IMR-90 (cell line): ENCODE measurements at regions not wholly inside any gene's neighbourhood (a gene's known extent, or its start where the extent isn't known, plus 50 kb on each side); places are given as distances from the start of the nearest gene placed in this dataset.

Source experiments
- ATAC-seq: fragments of 200-7000 bp; cut with Tn5 transposase; 2 replicates; pipeline ENCODE4 v1.9.1; 2020; ENCODE audit warnings: low read depth, mild to moderate bottlenecking, moderate library complexity
- BruUV-seq: library from RNA; stranded (reverse); fragments of 400-500 nt; replicated peaks from 2 replicates; lab custom pipeline; 2021; lab: Mats Ljungman, UMichigan
- CTCF ChIA-PET: fragments of 300-600 bp; formaldehyde crosslinking; extraction: SDS; loops from one replicate; lab custom pipeline; 2021; ENCODE audit warnings: antibody characterized with exemption; lab: Yijun Ruan, JAX
- POLR2A ChIA-PET: fragments of 300-600 bp; sonication (Branson Sonifier 250); formaldehyde crosslinking; loops from one replicate; lab custom pipeline; 2022; ENCODE audit warnings: antibody characterized with exemption; ENCODE audit not compliant: unreplicated experiment; lab: Charles Lee
- DNase-seq: peaks from one replicate; pipeline ENCODE4 v3.0.0; 2013
- H2AFZ ChIP-seq: replicated peaks from 2 replicates; pipeline ENCODE3; 2013; ENCODE audit warnings: low read length, mild to moderate bottlenecking; ENCODE audit not compliant: poor library complexity
- H2AK5ac ChIP-seq: 2 replicates; pipeline ENCODE4 v1.6.1; 2013; ENCODE audit warnings: low read depth, low read length, inconsistent platforms
- H2AK9ac ChIP-seq: replicated peaks from 2 replicates; pipeline ENCODE3; 2013; ENCODE audit warnings: mild to moderate bottlenecking, low read depth, low read length, moderate library complexity; ENCODE audit not compliant: poor library complexity
- H2BK120ac ChIP-seq: 2 replicates; pipeline ENCODE4 v1.6.1; 2013; ENCODE audit warnings: low read depth, low read length, inconsistent platforms
- H2BK15ac ChIP-seq: 3 replicates; pipeline ENCODE4 v1.6.1; 2013; ENCODE audit warnings: low read depth, low read length, inconsistent platforms
- H2BK20ac ChIP-seq: 2 replicates; pipeline ENCODE4 v1.6.1; 2013; ENCODE audit warnings: low read depth, mild to moderate bottlenecking, inconsistent platforms, low read length, moderate library complexity
- H2BK5ac ChIP-seq: 2 replicates; pipeline ENCODE4 v1.6.1; 2013; ENCODE audit warnings: mild to moderate bottlenecking, low read depth, low read length, inconsistent platforms; ENCODE audit not compliant: poor library complexity, severe bottlenecking
- H3K14ac ChIP-seq: replicated peaks from 2 replicates; pipeline ENCODE4 v1.6.1; 2013; ENCODE audit warnings: low read depth, low read length, inconsistent platforms
- H3K18ac ChIP-seq: 2 replicates; pipeline ENCODE4 v1.6.1; 2013; ENCODE audit warnings: low read depth, low read length, control low read depth
- H3K23ac ChIP-seq: 2 replicates; pipeline ENCODE4 v1.6.1; 2013; ENCODE audit warnings: low read depth, low read length, inconsistent platforms
- H3K27ac ChIP-seq: 2 replicates; pipeline ENCODE4 v1.5.1; 2013; ENCODE audit warnings: mild to moderate bottlenecking, control low read depth, low read length; ENCODE audit not compliant: insufficient read depth
- H3K27me3 ChIP-seq: 2 replicates; pipeline ENCODE4 v1.6.1; 2013; ENCODE audit warnings: low read length; ENCODE audit not compliant: control insufficient read depth, insufficient read depth
- H3K36me3 ChIP-seq: 2 replicates; pipeline ENCODE4 v1.6.1; 2013; ENCODE audit warnings: low read length, mixed read lengths; ENCODE audit not compliant: control insufficient read depth, insufficient read depth
- H3K4ac ChIP-seq: 2 replicates; pipeline ENCODE4 v1.6.1; 2013; ENCODE audit warnings: low read depth, low read length, inconsistent platforms
- H3K4me1 ChIP-seq: 2 replicates; pipeline ENCODE4 v1.6.1; 2013; ENCODE audit warnings: low read length, mixed read lengths; ENCODE audit not compliant: control insufficient read depth, insufficient read depth
- H3K4me2 ChIP-seq: 2 replicates; pipeline ENCODE4 v1.6.1; 2013; ENCODE audit warnings: low read depth, mild to moderate bottlenecking, control low read depth, low read length, moderate library complexity
- H3K4me3 ChIP-seq: 2 replicates; pipeline ENCODE4 v1.5.1; 2013; ENCODE audit warnings: low read depth, mild to moderate bottlenecking, control low read depth, low read length, moderate library complexity; ENCODE audit not compliant: insufficient read depth
- H3K56ac ChIP-seq: 2 replicates; pipeline ENCODE4 v1.6.1; 2013; ENCODE audit warnings: low read length, inconsistent platforms; ENCODE audit not compliant: insufficient read depth; ENCODE audit errors: extremely low read depth
- H3K79me1 ChIP-seq, 2 experiments: 2 replicates each; pipeline ENCODE4 v1.6.1; 2013; ENCODE audit warnings: low read length in 2 of 2, inconsistent platforms in 1 of 2, low read depth in 1 of 2
- H3K9ac ChIP-seq: 2 replicates; pipeline ENCODE4 v1.6.1; 2013; ENCODE audit warnings: low read depth, low read length, control low read depth
- H3K9me1 ChIP-seq: 2 replicates; pipeline ENCODE4 v1.6.1; 2013; ENCODE audit warnings: low read length, inconsistent platforms; ENCODE audit not compliant: insufficient read depth
- H3K9me3 ChIP-seq: 2 replicates; pipeline ENCODE4 v1.6.1; 2013; ENCODE audit warnings: low read length; ENCODE audit not compliant: control insufficient read depth, insufficient read depth
- H4K20me1 ChIP-seq: 2 replicates; pipeline ENCODE4 v1.6.1; 2013; ENCODE audit warnings: low read length, inconsistent platforms; ENCODE audit not compliant: insufficient read depth
- H4K5ac ChIP-seq: 2 replicates; pipeline ENCODE4 v1.6.1; 2013; ENCODE audit warnings: mild to moderate bottlenecking, low read depth, low read length, control low read depth
- H4K8ac ChIP-seq, 2 experiments: 2 replicates each; pipeline ENCODE4 v1.6.1; 2013; ENCODE audit warnings: low read depth in 2 of 2, low read length in 2 of 2, control low read depth in 1 of 2, inconsistent platforms in 1 of 2
- H4K91ac ChIP-seq: 2 replicates; pipeline ENCODE4 v1.6.1; 2013; ENCODE audit warnings: low read depth, low read length, inconsistent platforms; ENCODE audit not compliant: insufficient read depth
- BHLHE40 ChIP-seq: fragments of 150-350 bp; IDR thresholded peaks from 2 replicates; pipeline ENCODE4 v1.6.1; 2016; ENCODE audit warnings: mild to moderate bottlenecking, low read depth, low read length
- CEBPB ChIP-seq: IDR thresholded peaks from 2 replicates; pipeline ENCODE4 v1.6.1; 2012; ENCODE audit warnings: low read depth, low read length, improper control_type of control experiment
- CHD1 ChIP-seq: IDR thresholded peaks from 2 replicates; pipeline ENCODE4 v1.6.1; 2012; ENCODE audit warnings: low read depth, low read length, improper control_type of control experiment
- CTCF ChIP-seq: conservative IDR thresholded peaks from 2 replicates; pipeline ENCODE4 v1.5.1; 2012; ENCODE audit warnings: mild to moderate bottlenecking, low read depth, low read length, improper control_type of control experiment
- ELK1 ChIP-seq: fragments of 150-350 bp; IDR thresholded peaks from 2 replicates; pipeline ENCODE4 v1.6.1; 2016; ENCODE audit warnings: low read depth, mild to moderate bottlenecking, low read length, moderate library complexity, borderline replicate concordance
- FOS ChIP-seq: fragments of 150-350 bp; IDR thresholded peaks from 2 replicates; pipeline ENCODE4 v1.6.1; 2016; ENCODE audit warnings: low read depth, low read length
- MAFK ChIP-seq: IDR thresholded peaks from 2 replicates; pipeline ENCODE4 v1.6.1; 2012; ENCODE audit warnings: low read depth, low read length, improper control_type of control experiment
- MAZ ChIP-seq: IDR thresholded peaks from 2 replicates; pipeline ENCODE4 v1.6.1; 2012; ENCODE audit warnings: low read depth, mild to moderate bottlenecking, low read length, improper control_type of control experiment, moderate library complexity, borderline replicate concordance
- MXI1 ChIP-seq: IDR thresholded peaks from 2 replicates; pipeline ENCODE4 v1.6.1; 2012; ENCODE audit warnings: low read depth, mild to moderate bottlenecking, low read length, moderate library complexity, borderline replicate concordance
- NFE2L2 ChIP-seq: fragments of 150-350 bp; IDR thresholded peaks from 2 replicates; pipeline ENCODE4 v1.6.1; 2016; ENCODE audit warnings: low read depth, mild to moderate bottlenecking, low read length
- POLR2A ChIP-seq: IDR thresholded peaks from 2 replicates; pipeline ENCODE4 v1.6.1; 2012; ENCODE audit warnings: mild to moderate bottlenecking, low read depth, low read length
- RAD21 ChIP-seq: IDR thresholded peaks from 2 replicates; pipeline ENCODE4 v1.6.1; 2012; ENCODE audit warnings: low read length, improper control_type of control experiment
- RCOR1 ChIP-seq: IDR thresholded peaks from 2 replicates; pipeline ENCODE4 v1.6.1; 2012; ENCODE audit warnings: mild to moderate bottlenecking, low read length, improper control_type of control experiment; ENCODE audit not compliant: insufficient replicate concordance
- RFX5 ChIP-seq: IDR thresholded peaks from 2 replicates; pipeline ENCODE4 v1.8.0; 2012; ENCODE audit warnings: low read depth, mild to moderate bottlenecking, low read length, moderate library complexity
- SMC3 ChIP-seq: fragments of 150-350 bp; IDR thresholded peaks from 2 replicates; pipeline ENCODE4 v1.6.1; 2016; ENCODE audit warnings: low read depth, mild to moderate bottlenecking, antibody characterized with exemption, low read length, moderate library complexity
- USF2 ChIP-seq: fragments of 150-350 bp; IDR thresholded peaks from 2 replicates; pipeline ENCODE4 v1.6.1; 2017; ENCODE audit warnings: mild to moderate bottlenecking, antibody characterized with exemption, low read length, low read depth
- WGBS, 2 experiments: methylation state at CpG; one replicate each; pipeline versions ENCODE4 v1.1.5 to v1.1.7; 2013; ENCODE audit warnings: missing lambda C conversion rate in 2 of 2; ENCODE audit not compliant: insufficient read length in 1 of 2; ENCODE audit errors: extremely low coverage in 2 of 2; 5-methylcytosine and 5-hydroxymethylcytosine counted together
- dilution Hi-C: fragments of 300-500 bp; cut with HindIII; formaldehyde crosslinking; loops from one replicate; pipeline ENCODE4 v1.14.3; 2018; ENCODE audit warnings: low sequenced_read_pairs; ENCODE audit not compliant: unreplicated experiment
- in situ Hi-C: fragments of 300-500 bp; cut with MboI; formaldehyde crosslinking; loops from 3 replicates; pipeline ENCODE4 v1.14.3; 2019; ENCODE audit warnings: low sequenced_read_pairs, inconsistent platforms, mixed read lengths
- intact Hi-C: fragments of 100-400 bp; cut with micrococcal nuclease; formaldehyde crosslinking; loops from 2 replicates; pipeline ENCODE4 v1.10.0; 2022

GRCh38 chr4:59583845-59584568 lies 1616.1 kb upstream of the ADGRL3 start:
- Histone ChIP-seq H3K27ac (no peak overlapping the region), H2BK15ac (no peak overlapping the region), H2AK5ac (no peak overlapping the region), H4K20me1 (no peaks in the 10 kb centered on the region), H3K18ac (no peak overlapping the region), H3K4ac (no peak overlapping the region), H4K5ac (no peak overlapping the region), H3K4me2 (no peak overlapping the region), H3K9me1 (no peaks in the 10 kb centered on the region), H3K23ac (no peak overlapping the region), H3K79me1 (no peaks in the 10 kb centered on the region), H2BK5ac (no peak overlapping the region), H2AK9ac (no peak overlapping the region), H3K56ac (no peak overlapping the region), H4K91ac (no peak overlapping the region), H2BK120ac (no peak overlapping the region), H3K4me1 (no peaks in the 10 kb centered on the region), H3K36me3 (no peaks in the 10 kb centered on the region), H3K14ac (no peak overlapping the region), H3K9me3 (peaks cover 5% of the 10 kb centered on the region), H3K27me3 (no peaks in the 10 kb centered on the region), H3K9ac (no peak overlapping the region), H4K8ac (no peak overlapping the region), H2BK20ac (no peak overlapping the region), H2AFZ (no peak overlapping the region), H3K4me3 (no peak overlapping the region)
- ChIA-PET CTCF (no interaction called here), POLR2A (no interaction called here)
- in situ Hi-C loops (no loop called here), dilution Hi-C loops (no loop called here), intact Hi-C loops (no loop called here)
- DNase-seq = no peak
- BruUV-seq = no TSS peak
- no peak for ATAC-seq
- 40% methylated on average over 1 of the region's 10 CpGs; no CpG with 5 or more reads in 1 of the 2 experiments for WGBS, 2 experiments
- no peak for TF ChIP-seq CTCF
- no peak for TF ChIP-seq MXI1
- no peak for TF ChIP-seq NFE2L2
- no peak for TF ChIP-seq BHLHE40
- no peak for TF ChIP-seq MAZ
- TF ChIP-seq USF2 = no peak
- no peak for TF ChIP-seq RAD21
- TF ChIP-seq RFX5 = no peak
- no peak for TF ChIP-seq ELK1
- no peak for TF ChIP-seq SMC3
- TF ChIP-seq CEBPB = no peak
- no peak for TF ChIP-seq MAFK
- TF ChIP-seq POLR2A = no peak
- no peak for TF ChIP-seq CHD1
- no peak for TF ChIP-seq RCOR1
- TF ChIP-seq FOS = no peak
